Jurkat, Clone E6-1 (cell line): ENCODE measurements at regions not wholly inside any gene's neighbourhood (a gene's known extent, or its start where the extent isn't known, plus 50 kb on each side); places are given as distances from the start of the nearest gene placed in this dataset.
"Not testable (repeated sequence)": the region's sequence is repeated elsewhere in the genome, so short reads cannot be mapped to it uniquely, and the experiment has no call there.

Source experiments
- DNase-seq: peaks from one replicate; pipeline ENCODE4 v3.0.0-alpha.2; 2011; ENCODE audit warnings: low read depth, low spot score
- H3K4me3 ChIP-seq: 2 replicates; pipeline ENCODE4 v1.5.1; 2011; ENCODE audit warnings: mild to moderate bottlenecking, low read length, control low read depth, moderate library complexity

GRCh38 chr15:70512772-70513362, 250.5 kb downstream of the UACA start:
- no peak overlapping the region for H3K4me3 ChIP-seq
- DNase-seq: peak; percentile 74

DNA sequence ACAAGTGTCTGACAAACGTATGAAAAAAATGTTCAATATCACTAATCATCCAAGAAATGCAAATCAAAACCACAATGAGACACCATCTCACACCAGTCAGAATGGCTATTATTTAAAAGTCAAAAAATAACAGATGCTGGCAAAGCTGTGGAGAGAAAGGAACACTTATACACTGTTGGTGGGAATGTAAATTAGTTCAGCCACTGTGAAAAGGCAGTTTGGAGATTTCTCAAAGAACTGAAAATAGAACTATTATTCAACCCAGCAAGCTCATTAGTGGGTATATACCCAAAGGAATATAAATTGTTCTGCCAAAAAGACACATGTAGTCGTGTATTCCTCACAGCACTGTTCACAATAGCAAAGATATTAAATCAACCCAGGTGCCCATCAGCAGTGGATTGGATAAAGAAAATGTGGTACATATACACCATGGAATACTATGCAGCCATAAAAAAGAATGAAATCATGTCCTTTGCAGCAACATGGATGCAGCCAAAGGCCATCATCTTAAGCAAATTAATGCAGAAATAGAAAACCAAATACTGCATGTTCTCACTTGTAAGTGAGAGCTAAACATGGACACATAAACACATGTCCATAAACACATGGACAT, 251.3 kb downstream of the UACA start:
- not testable (repeated sequence) for DNase-seq, H3K4me3 ChIP-seq

DNA sequence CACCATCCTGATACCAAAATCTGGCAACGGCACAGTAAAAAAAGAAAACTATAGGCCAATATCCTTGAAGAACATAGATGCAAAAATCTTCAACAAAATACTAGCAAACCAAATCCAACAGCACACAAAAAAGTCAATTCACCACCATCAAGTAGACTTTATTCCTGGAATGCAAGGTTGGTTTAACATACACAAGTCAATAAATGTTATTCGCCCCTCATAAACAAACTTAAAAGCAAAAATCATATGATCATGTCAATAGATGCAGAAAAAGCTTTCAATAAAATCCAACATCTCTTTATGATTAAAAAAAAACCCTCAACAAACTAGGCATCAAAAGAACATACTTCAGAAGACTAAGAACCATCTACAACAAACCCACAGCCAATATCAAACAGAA, 252.9 kb downstream of the UACA start:
- DNase-seq: no peak
- H3K4me3 ChIP-seq: no peak overlapping the region

GRCh38 chr15:70509731-70510143, 253.6 kb downstream of the UACA start:
- no peak for DNase-seq

DNA sequence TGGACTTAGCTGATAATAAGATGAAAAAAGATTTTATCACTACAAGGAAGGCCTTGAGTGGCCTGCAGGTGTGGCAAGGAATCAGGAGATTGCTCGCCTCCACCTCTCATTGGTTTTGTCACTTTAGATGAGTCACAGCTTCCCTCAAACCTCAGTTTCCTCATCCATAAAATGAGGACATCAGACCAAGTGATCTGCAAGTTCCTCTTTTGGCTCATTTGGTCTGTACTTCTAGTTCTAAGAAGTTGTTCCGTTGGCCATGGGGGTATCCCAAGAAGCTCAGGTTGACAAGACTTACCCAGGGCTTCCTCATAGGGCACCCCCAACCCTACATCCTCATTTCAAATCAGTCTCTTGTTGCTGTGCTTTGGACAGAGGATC, 254.1 kb downstream of the UACA start:
- DNase-seq: no peak

More at GRCh38 chr15:70509731-70510143, 253.6 kb downstream of the UACA start:
- no peak overlapping the region for H3K4me3 ChIP-seq

DNA sequence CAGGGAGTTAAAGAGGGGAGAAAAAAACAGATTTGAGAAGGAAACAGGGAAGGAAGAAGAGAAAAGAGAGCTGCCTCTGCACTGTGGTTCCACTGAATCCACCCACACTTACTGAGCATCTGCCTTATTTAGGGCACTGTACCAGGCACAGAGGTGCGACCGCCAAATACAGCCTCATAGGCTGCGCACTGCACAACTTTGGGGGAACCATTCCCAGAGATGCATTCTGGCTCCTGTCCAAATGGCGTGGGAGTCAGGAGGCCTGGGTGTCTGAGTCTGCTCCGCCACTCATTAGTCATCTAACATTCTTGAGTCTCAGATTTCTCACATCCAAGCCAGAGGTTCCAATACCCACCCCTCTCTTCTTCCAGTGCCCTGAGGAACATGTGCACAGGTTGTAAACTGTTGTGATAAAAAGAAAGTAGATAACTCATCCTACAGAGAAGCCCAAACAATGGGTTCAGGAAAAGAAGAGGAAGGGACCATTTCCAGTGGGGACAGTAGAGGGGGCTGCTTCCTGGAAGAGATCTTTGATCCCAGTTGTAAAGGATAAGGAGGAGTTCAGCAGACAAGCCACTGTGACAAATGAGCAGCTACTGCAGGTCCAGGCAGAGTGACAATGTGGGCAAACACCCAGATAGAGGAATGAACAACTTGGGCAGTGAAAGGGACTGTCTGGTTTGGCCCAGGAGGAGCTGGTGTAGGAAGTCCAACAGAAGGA, 254.6 kb downstream of the UACA start:
- H3K4me3 ChIP-seq: no peak overlapping the region
- DNase-seq: no peak

More for the DNA sequence above, 254.1 kb downstream of the UACA start:
- no peak overlapping the region for H3K4me3 ChIP-seq

GRCh38 chr15:70507772-70508371, 255.5 kb downstream of the UACA start:
- no peak overlapping the region for H3K4me3 ChIP-seq
- no peak for DNase-seq

DNA sequence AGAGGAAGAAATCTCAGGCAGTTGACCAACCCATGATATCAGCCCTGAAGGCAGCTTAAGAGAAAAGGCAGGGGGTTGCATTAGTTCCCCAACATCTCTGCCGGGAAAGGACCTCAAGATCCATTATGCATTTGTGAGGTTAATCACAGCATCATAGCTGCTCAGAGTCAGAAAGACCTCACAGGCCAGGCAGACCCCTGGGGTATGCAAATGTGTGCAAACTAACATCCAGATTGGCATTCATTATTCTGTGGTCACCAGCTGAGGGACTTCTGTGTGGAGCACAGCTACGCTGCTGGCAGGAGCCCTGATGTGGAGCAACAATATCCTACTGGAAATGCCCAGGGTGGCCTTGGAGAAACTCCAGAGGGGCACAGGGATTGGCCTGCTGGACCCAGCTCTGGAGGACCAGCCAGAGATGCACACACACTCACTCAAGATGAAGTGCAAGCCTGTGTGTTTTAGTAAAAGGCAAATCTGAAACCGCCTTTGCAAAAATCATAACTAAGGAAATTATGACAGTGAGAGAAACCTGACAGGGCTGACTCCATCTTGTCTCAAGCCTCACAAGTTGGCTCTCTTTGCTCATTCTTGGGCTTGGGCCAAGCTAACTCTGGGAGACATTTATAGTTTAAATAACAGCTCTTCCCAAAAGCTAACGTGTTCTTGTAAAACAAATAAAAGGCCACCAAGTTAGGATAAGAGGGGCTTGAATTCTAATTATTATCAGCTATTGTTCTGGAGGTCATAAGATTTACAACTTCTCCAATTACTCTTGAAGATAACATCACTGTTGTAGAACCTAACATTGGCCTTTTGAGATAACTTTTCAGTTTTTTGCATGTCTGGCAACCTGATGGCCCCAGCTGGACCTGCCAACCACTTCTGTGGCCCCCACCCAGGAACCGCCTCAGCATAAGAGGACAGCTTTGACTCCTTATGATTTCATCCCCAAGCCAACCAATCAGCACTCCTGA, 257.1 kb downstream of the UACA start:
- no peak for DNase-seq

DNA sequence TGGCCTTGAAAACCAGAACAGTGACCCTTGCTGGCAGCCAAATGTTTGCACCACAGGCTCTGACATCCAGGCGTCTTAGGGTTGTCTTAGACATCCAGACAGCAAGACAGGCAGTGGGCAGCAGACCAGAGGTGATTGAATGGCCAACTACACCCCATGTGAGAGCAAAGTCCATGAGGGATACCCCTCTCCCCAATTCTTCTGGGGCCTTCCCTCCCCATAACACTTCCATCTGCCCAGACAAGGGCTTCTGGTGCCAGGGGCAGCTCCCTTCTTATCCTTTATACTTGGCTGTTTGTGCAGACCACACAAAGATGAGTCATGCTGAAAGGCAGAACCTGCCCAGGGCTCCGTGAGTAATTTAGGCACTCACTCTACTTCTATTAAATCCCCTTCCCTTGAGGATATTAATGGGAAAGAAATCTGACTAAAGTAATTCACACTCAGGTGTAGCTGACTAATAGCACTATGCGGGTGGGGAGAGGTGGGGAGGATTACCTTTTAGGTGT, 257.9 kb downstream of the UACA start:
- no peak for DNase-seq

More for the DNA sequence above, 257.1 kb downstream of the UACA start:
- no peak overlapping the region for H3K4me3 ChIP-seq

DNA sequence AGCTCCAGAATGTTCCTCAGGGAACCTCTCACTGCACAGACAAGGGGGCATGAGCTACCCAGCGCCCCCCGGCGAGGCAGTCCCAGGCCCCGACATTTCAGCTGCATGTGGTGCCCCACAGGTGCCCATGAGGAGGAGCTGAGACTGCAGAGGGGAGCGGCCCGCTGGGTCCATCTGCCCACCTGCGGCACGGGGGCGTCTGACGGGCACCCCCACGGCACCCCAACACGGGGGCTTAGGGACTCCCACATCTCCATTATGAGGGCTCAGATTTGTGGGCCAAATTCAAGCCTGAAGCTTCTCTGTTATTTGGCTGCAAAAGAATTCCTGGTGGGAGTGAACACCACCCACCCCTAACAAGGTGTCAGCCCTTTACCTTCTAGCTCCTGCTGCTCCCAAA, 258.4 kb downstream of the UACA start:
- no peak overlapping the region for H3K4me3 ChIP-seq
- DNase-seq: no peak

More for the DNA sequence above, 257.9 kb downstream of the UACA start:
- no peak overlapping the region for H3K4me3 ChIP-seq

DNA sequence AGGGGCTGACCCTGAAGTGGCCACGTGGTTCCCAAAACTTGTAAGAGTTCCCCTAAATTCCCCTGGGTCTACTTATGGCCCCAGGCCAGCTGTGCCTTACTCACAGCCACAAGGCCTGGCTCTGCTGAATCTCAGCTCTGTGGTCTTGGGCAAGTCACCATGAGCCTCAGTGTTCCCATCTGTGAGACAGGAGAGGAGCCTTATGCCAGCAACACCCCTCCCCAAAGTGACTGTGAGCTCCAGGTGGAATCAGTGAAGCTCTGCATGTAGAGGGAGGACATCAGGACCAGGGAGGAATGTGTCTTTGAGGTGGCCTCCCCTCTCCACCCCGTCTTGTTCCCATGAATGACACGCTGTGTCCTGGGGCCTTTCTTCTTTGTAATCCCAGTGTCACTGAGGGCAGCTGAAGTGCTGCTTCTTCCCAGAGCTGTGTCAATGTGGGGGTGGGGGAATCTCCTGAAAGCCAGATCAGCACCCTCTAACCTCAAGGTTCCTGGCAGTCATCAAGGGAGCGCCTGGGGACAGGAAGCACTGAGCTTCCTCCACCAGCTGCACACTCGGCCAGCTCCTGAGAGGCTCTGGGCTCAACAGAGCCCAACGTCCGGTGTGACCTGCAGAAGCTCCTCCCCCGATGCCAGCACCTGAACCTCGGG, 258.9 kb downstream of the UACA start:
- peak; percentile 65 for DNase-seq
- H3K4me3 ChIP-seq: no peak overlapping the region

DNA sequence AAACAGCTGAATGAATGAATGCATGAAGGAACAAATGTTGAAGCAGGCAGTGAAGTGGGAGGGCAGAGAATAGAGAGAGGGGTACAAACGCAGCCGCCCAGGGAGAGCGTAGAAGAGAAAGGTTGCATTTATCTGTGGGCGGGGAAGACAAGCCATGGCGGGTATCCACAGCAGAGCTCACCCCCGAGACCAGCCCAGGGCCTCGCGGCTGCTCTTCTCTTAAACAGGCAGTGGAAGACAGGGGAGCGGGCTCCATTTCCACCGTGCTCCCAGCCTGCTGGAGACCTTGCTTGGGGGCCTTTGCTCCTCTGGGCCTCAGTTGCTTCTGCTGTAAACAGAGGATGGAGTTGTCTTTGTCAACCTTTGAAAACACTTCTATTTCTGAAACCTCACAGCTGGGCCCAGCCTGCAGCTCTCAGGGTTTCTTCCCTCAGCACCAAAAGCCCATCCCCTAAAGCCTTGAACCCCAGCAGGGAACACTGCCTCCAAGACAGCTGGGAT, 259.5 kb downstream of the UACA start:
- DNase-seq: no peak
- H3K4me3 ChIP-seq: no peak overlapping the region

DNA sequence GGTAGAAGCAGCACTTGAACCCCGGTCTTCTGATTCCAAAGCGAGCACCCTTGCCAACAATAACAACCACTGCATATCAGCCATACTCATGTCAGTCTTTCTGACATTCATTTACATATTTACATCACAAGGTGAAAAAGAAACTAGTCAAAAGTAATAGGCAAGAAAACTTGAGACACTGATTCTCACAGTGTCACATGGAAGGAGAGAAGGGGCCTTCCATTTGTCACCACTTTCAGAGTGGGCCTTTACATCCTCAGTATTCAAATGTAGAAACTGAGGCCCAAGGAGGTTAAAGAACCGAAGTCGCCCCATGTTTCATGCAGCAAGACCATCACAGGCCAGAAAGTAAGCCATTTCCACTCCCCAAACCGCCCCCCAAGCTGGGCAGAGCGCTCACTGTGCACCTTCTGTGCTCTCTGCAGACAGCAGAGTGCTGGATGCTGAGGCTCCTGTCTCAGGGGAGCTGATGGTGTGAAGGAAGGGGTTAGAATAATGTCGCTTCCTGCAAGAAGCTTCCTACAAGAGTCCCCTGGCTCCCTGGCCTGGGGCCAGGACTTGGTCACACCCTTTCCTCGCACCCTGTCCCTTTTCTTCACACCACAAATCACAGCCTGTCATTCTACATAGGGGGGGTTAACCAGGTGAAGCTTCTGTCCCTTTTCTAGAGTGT, 260.1 kb downstream of the UACA start:
- no peak for DNase-seq
- no peak overlapping the region for H3K4me3 ChIP-seq

- DNase-seq: no peak
- no peak overlapping the region for H3K4me3 ChIP-seq
Observed at GRCh38 chr15:70502529-70502928, 260.8 kb downstream of the UACA start.

DNA sequence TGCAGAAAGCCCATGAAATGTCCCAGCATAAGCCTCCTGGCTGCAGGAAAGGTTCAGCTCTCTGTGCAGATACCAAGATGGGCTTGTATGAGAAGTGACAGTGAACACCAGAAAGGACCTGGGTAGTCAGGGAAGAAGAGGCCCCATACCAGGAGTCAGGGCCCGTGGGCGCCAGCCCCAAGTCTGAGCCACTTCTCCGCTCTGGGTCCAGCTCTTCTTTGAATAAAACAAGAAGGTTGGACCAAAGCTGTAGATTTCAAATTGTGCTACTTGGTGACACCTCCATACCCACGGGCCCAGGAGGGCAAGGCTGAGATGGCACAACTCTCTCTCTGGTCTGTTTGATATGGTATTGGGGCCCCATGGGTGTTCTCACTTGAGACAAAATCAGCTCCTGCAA, 261.5 kb downstream of the UACA start:
- H3K4me3 ChIP-seq: no peak overlapping the region
- DNase-seq: no peak

DNA sequence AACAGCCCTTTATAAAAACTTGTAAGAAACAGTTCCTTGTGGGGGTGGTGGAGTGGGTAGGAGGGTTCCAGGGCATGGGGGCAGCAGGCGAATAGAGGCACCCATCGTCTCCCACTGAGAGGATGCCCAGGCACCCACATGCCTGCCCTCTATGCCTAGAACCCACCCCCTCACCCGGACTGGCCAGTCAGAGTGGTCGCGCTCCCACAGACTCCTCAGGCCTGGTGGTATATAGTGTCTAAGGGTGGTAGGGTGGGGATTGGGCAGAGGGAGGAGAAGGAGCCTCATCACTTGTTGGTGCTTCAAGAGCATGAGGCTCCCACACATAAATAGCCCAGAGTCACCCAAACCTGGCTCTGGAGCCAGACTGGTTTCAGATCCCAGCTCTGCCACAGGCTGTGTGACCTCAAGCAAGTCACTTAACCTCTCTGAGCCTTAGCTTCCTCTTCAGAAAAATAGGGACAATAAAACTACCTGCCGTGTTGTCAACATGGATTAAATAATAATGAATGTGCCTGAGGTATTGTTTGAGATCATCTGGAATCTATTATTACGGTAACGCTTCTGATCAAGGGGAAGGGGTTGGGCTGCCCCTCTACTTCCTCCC, 262.1 kb downstream of the UACA start:
- no peak for DNase-seq
- H3K4me3 ChIP-seq: no peak overlapping the region

- no peak for DNase-seq
- no peak overlapping the region for H3K4me3 ChIP-seq
Observed at GRCh38 chr15:70499791-70500190, 263.6 kb downstream of the UACA start.
